HepG2 (cell line): ENCODE measurements at regions not wholly inside any gene's neighbourhood (a gene's known extent, or its start where the extent isn't known, plus 50 kb on each side); places are given as distances from the start of the nearest gene placed in this dataset.

ENCODE experiments used
- ATAC-seq: fragments of 200-7000 bp; cut with Tn5 transposase; 3 replicates; pipeline ENCODE4 v1.9.1; 2020; ENCODE audit warnings: mild to moderate bottlenecking, moderate library complexity
- BruUV-seq: library from RNA; stranded (reverse); fragments of 400-500 nt; replicated peaks from 2 replicates; lab custom pipeline; 2021; lab: Mats Ljungman, UMichigan
- CTCF ChIA-PET: fragments of 300-600 bp; formaldehyde crosslinking; extraction: SDS; loops from one replicate; lab custom pipeline; 2021; ENCODE audit warnings: low total read pairs, inconsistent platforms, low intra/inter-chr PET ratio; lab: Yijun Ruan, JAX
- POLR2A ChIA-PET: fragments of 350-600 bp; sonication (Branson Sonifier 250); formaldehyde crosslinking; loops from one replicate; lab custom pipeline; 2020; ENCODE audit warnings: antibody characterized with exemption, inconsistent platforms; lab: Yijun Ruan, JAX
- DNase-seq: peaks from one replicate; pipeline ENCODE4 v3.0.0-alpha.2; 2015; ENCODE audit warnings: low spot score
- FAIRE-seq: peaks from 3 replicates; lab custom pipeline; 2011; peaks lifted over from hg19 to GRCh38; lab: Jason Lieb, UNC
- H2AFZ ChIP-seq: one replicate; pipeline ENCODE4 v1.6.1; 2011; ENCODE audit warnings: low read length, inconsistent platforms
- H3K27ac ChIP-seq: fragments of 300-600 bp; 3 replicates; pipeline ENCODE4 v1.8.0; 2011; ENCODE audit warnings: mixed run types, mild to moderate bottlenecking, mixed read lengths, low read length, inconsistent platforms; ENCODE audit not compliant: insufficient read depth; ENCODE audit errors: extremely low read length
- H3K27me3 ChIP-seq, 2 experiments: fragments of 200-600 bp in 1 of 2; 2 replicates in 1 of 2; 3 replicates in 1 of 2; pipeline versions ENCODE4 v1.6.0 to v1.8.0; 2011; ENCODE audit warnings: low read length in 2 of 2, mild to moderate bottlenecking in 2 of 2, moderate library complexity in 2 of 2, inconsistent platforms in 1 of 2; ENCODE audit not compliant: insufficient read depth in 2 of 2, control insufficient read depth in 1 of 2
- H3K36me3 ChIP-seq, 2 experiments: fragments of 200-600 bp in 1 of 2; replicated peaks in 1 of 2; 2 replicates in 1 of 2; 3 replicates in 1 of 2; pipeline versions ENCODE4 v1.5.1 to v1.8.0; 2011; ENCODE audit warnings: low read length in 2 of 2, inconsistent platforms in 1 of 2; ENCODE audit not compliant: insufficient read depth in 2 of 2, control insufficient read depth in 1 of 2
- H3K4me1 ChIP-seq: 2 replicates; pipeline ENCODE4 v1.5.1; 2012; ENCODE audit warnings: low read length, inconsistent platforms; ENCODE audit not compliant: insufficient read depth
- H3K4me2 ChIP-seq: 2 replicates; pipeline ENCODE4 v1.6.0; 2011; ENCODE audit warnings: low read depth, low read length, inconsistent platforms
- H3K4me3 ChIP-seq, 3 experiments: fragments of 200-600 bp in 1 of 3; sonication (generic), shearing (Covaris generic) in 1 of 3; replicated peaks in 1 of 3; 2 replicates each; pipeline ENCODE4 v1.5.1; 2011 to 2016; ENCODE audit warnings: low read length in 3 of 3, inconsistent platforms in 2 of 3, low read depth in 2 of 3, mild to moderate bottlenecking in 2 of 3, control low read depth in 1 of 3, mixed read lengths in 1 of 3; ENCODE audit not compliant: insufficient read depth in 1 of 3
- H3K79me2 ChIP-seq: one replicate; pipeline ENCODE4 v1.6.1; 2011; ENCODE audit warnings: low read length, inconsistent platforms; ENCODE audit not compliant: insufficient read depth
- H3K9ac ChIP-seq: 2 replicates; pipeline ENCODE4 v1.6.0; 2011; ENCODE audit warnings: mild to moderate bottlenecking, low read depth, low read length, inconsistent platforms; ENCODE audit not compliant: insufficient read depth
- H3K9me3 ChIP-seq: 2 replicates; pipeline ENCODE4 v1.5.1; 2012; ENCODE audit warnings: mild to moderate bottlenecking, low read length
- H4K20me1 ChIP-seq: 2 replicates; pipeline ENCODE4 v1.6.0; 2011; ENCODE audit warnings: inconsistent platforms, mild to moderate bottlenecking, low read length, moderate library complexity; ENCODE audit not compliant: insufficient read depth
- MTF1 ChIP-seq: sonication (generic); formaldehyde crosslinking; IDR thresholded peaks from 2 replicates; pipeline ENCODE4 v1.5.0; 2020; ENCODE audit warnings: missing genetic modification reagents
- ZNF788 ChIP-seq: sonication (generic); formaldehyde crosslinking; IDR thresholded peaks from 2 replicates; pipeline ENCODE4 v1.5.0; 2020; ENCODE audit warnings: mild to moderate bottlenecking, missing genetic modification reagents, borderline replicate concordance
- WGBS: methylation state at CpG from one replicate; pipeline ENCODE4 v1.1.6; 2017; ENCODE audit warnings: low lambda C conversion rate; 5-methylcytosine and 5-hydroxymethylcytosine counted together
- in situ Hi-C: cut with HindIII; loops from 2 replicates; pipeline ENCODE4 v1.10.0; 2017; ENCODE audit warnings: low pct_unique_long_range_greater_than_20kb; ENCODE audit not compliant: extremely low pct_ligation_motif_present
- intact Hi-C: fragments of 100-400 bp; cut with micrococcal nuclease; formaldehyde crosslinking; loops from one replicate; pipeline ENCODE4 v1.10.0; 2022; ENCODE audit not compliant: unreplicated experiment
- TF ChIP-seq, protein P1 (sequence below): sonication (generic); formaldehyde crosslinking; IDR thresholded peaks from 2 replicates; pipeline ENCODE4 v1.4.0; 2020; ENCODE audit warnings: missing genetic modification reagents

- TF ChIP-seq, protein P1, sequence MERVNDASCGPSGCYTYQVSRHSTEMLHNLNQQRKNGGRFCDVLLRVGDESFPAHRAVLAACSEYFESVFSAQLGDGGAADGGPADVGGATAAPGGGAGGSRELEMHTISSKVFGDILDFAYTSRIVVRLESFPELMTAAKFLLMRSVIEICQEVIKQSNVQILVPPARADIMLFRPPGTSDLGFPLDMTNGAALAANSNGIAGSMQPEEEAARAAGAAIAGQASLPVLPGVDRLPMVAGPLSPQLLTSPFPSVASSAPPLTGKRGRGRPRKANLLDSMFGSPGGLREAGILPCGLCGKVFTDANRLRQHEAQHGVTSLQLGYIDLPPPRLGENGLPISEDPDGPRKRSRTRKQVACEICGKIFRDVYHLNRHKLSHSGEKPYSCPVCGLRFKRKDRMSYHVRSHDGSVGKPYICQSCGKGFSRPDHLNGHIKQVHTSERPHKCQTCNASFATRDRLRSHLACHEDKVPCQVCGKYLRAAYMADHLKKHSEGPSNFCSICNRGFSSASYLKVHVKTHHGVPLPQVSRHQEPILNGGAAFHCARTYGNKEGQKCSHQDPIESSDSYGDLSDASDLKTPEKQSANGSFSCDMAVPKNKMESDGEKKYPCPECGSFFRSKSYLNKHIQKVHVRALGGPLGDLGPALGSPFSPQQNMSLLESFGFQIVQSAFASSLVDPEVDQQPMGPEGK (CRISPR knock-in tag) = 0 out of 2 replicates have a peak, but pooled peaks have one; percentile 38
- no peak for TF ChIP-seq ZNF788 (CRISPR knock-in tag)
- TF ChIP-seq, all 625 proteins: peak for 1
- intact Hi-C loops (no loop called here), in situ Hi-C loops (no loop called here)
- FAIRE-seq (no peak), DNase-seq (no peak), ATAC-seq (no peak)
- H3K27me3 ChIP-seq = no peaks in the 10 kb centered on the region
- CTCF ChIA-PET = no interaction called here
- no peak overlapping the region for H3K4me3 ChIP-seq
- POLR2A ChIA-PET = no interaction called here
- no peaks in the 10 kb centered on the region for H3K9me3 ChIP-seq
- no peaks in the 10 kb centered on the region for H3K36me3 ChIP-seq
- 34% methylated on average over 8 of the region's 8 CpGs for WGBS
- no peak overlapping the region for H2AFZ ChIP-seq
- no peaks in the 10 kb centered on the region for H4K20me1 ChIP-seq
- no peaks in the 10 kb centered on the region for H3K79me2 ChIP-seq
- H3K4me1 ChIP-seq = no peaks in the 10 kb centered on the region; the same call in 1 of the 2 replicates
- H3K27ac ChIP-seq = no peak overlapping the region
- no peak overlapping the region for H3K9ac ChIP-seq
- no peak overlapping the region for H3K4me2 ChIP-seq
- BruUV-seq = no TSS peak
These were observed 142.9 kb upstream of the BTG1 start for GRCh38 chr12:92288561-92288960.

GRCh38 chr12:92278378-92278828 lies 132.8 kb upstream of the BTG1 start:
- ATAC-seq (no peak), DNase-seq (no peak), FAIRE-seq (no peak)
- intact Hi-C loops = no loop called here
- BruUV-seq = no TSS peak
- H3K79me2 ChIP-seq = no peaks in the 10 kb centered on the region
- no peaks in the 10 kb centered on the region for H4K20me1 ChIP-seq
- no peaks in the 10 kb centered on the region for H3K4me1 ChIP-seq
- H3K27me3 ChIP-seq = no peaks in the 10 kb centered on the region; a peak in 1 of 5 replicates
- TF ChIP-seq MTF1 = no peak
- POLR2A ChIA-PET = no interaction called here
- no peaks in the 10 kb centered on the region for H3K36me3 ChIP-seq
- in situ Hi-C loops = no loop called here
- no peak overlapping the region for H3K27ac ChIP-seq
- no peak overlapping the region for H2AFZ ChIP-seq
- WGBS = 2% methylated on average over 2 of the region's 2 CpGs
- no peak overlapping the region for H3K9ac ChIP-seq
- CTCF ChIA-PET = no interaction called here
- no peaks in the 10 kb centered on the region for H3K9me3 ChIP-seq
- no peak overlapping the region for H3K4me3 ChIP-seq
- H3K4me2 ChIP-seq = no peak overlapping the region
